ENCODE measurements at regions not wholly inside any gene's neighbourhood (a gene's known extent, or its start where the extent isn't known, plus 50 kb on each side); places are given as distances from the start of the nearest gene placed in this dataset.

- no peak for TF ChIP-seq EZH2 (IDR thresholded peaks at IDR 0.05; ENCODE audit: borderline replicate concordance)
- no peak for TF ChIP-seq EZH2phosphoT487 (IDR thresholded peaks at IDR 0.05; ENCODE audit: low read depth, severe bottlenecking, unreplicated experiment)
- TF ChIP-seq CTCF (IDR thresholded peaks at IDR 0.05; ENCODE audit: poor library complexity), result no peak
- Histone ChIP-seq H3K4me3 (no peak overlapping the region), H3K4me2 (no peak overlapping the region), H3K4me1 (ENCODE audit: insufficient read depth) (no peaks in the 10 kb centered on the region), H3K27me3 (no peaks in the 10 kb centered on the region), H3K79me2 (no peaks in the 10 kb centered on the region), H3K36me3 (replicated peaks; ENCODE audit: insufficient read depth, low read depth) (no peaks in the 10 kb centered on the region), H3K27ac (no peak overlapping the region), H4K20me1 (ENCODE audit: insufficient read depth, poor library complexity, severe bottlenecking) (no peaks in the 10 kb centered on the region), H3K9me2 (replicated peaks; ENCODE audit: insufficient read depth) (no peaks in the 10 kb centered on the region), H2AFZ (no peak overlapping the region), H3K9me3 (ENCODE audit: low read depth) (no peaks in the 10 kb centered on the region)
- WGBS (ENCODE audit: low lambda C conversion rate, missing lambda C conversion rate), result 81% methylated on average over 3 of the region's 3 CpGs
- DNase-seq (ENCODE audit: low spot score), result no peak
Observed at GRCh38 chr10:56505555-56505954, 144.5 kb upstream of the ZWINT start.

GRCh38 chr10:56496186-56496486 is 135.1 kb upstream of the ZWINT start:
- H3K9me2 ChIP-seq (replicated peaks; ENCODE audit: insufficient read depth), result no peaks in the 10 kb centered on the region
- no peaks in the 10 kb centered on the region for H3K36me3 ChIP-seq (replicated peaks; ENCODE audit: insufficient read depth, low read depth)
- TF ChIP-seq EZH2 (IDR thresholded peaks at IDR 0.05; ENCODE audit: borderline replicate concordance) (no peak), EZH2phosphoT487 (IDR thresholded peaks at IDR 0.05; ENCODE audit: low read depth, severe bottlenecking, unreplicated experiment) (no peak), CTCF (IDR thresholded peaks at IDR 0.05; ENCODE audit: poor library complexity) (no peak)
- no peaks in the 10 kb centered on the region for H4K20me1 ChIP-seq (ENCODE audit: insufficient read depth, poor library complexity, severe bottlenecking)
- WGBS (ENCODE audit: low lambda C conversion rate, missing lambda C conversion rate), result 88% methylated on average over 2 of the region's 2 CpGs
- no peaks in the 10 kb centered on the region for H3K4me1 ChIP-seq (ENCODE audit: insufficient read depth)
- no peaks in the 10 kb centered on the region for H3K9me3 ChIP-seq (ENCODE audit: low read depth)
- H3K27ac ChIP-seq, result no peak overlapping the region
- no peak overlapping the region for H3K4me3 ChIP-seq
- H2AFZ ChIP-seq, result no peak overlapping the region
- H3K27me3 ChIP-seq, result no peaks in the 10 kb centered on the region
- DNase-seq (ENCODE audit: low spot score), result no peak
- H3K79me2 ChIP-seq, result no peaks in the 10 kb centered on the region
- H3K4me2 ChIP-seq, result no peak overlapping the region

GRCh38 chr10:56487746-56488145 is 126.7 kb upstream of the ZWINT start:
- H3K27ac ChIP-seq, result no peak overlapping the region
- 88% methylated on average over 3 of the region's 3 CpGs for WGBS (ENCODE audit: low lambda C conversion rate, missing lambda C conversion rate)
- H3K4me1 ChIP-seq (ENCODE audit: insufficient read depth), result no peaks in the 10 kb centered on the region
- no peaks in the 10 kb centered on the region for H3K9me3 ChIP-seq (ENCODE audit: low read depth)
- H3K4me2 ChIP-seq, result no peak overlapping the region
- no peaks in the 10 kb centered on the region for H4K20me1 ChIP-seq (ENCODE audit: insufficient read depth, poor library complexity, severe bottlenecking)
- no peak for DNase-seq (ENCODE audit: low spot score)
- no peaks in the 10 kb centered on the region for H3K79me2 ChIP-seq
- H3K36me3 ChIP-seq (replicated peaks; ENCODE audit: insufficient read depth, low read depth), result no peaks in the 10 kb centered on the region
- H3K27me3 ChIP-seq, result no peaks in the 10 kb centered on the region
- no peak overlapping the region for H2AFZ ChIP-seq
- H3K4me3 ChIP-seq, result no peak overlapping the region
- TF ChIP-seq EZH2 (IDR thresholded peaks at IDR 0.05; ENCODE audit: borderline replicate concordance), result no peak
- TF ChIP-seq CTCF (IDR thresholded peaks at IDR 0.05; ENCODE audit: poor library complexity), result no peak
- TF ChIP-seq EZH2phosphoT487 (IDR thresholded peaks at IDR 0.05; ENCODE audit: low read depth, severe bottlenecking, unreplicated experiment), result no peak
- H3K9me2 ChIP-seq (replicated peaks; ENCODE audit: insufficient read depth), result no peaks in the 10 kb centered on the region

GRCh38 chr10:56481521-56482091 is 120.5 kb upstream of the ZWINT start:
- H3K9me3 ChIP-seq (ENCODE audit: low read depth), result no peaks in the 10 kb centered on the region
- no peaks in the 10 kb centered on the region for H3K9me2 ChIP-seq (replicated peaks; ENCODE audit: insufficient read depth)
- no peak for TF ChIP-seq EZH2phosphoT487 (IDR thresholded peaks at IDR 0.05; ENCODE audit: low read depth, severe bottlenecking, unreplicated experiment)
- TF ChIP-seq CTCF (IDR thresholded peaks at IDR 0.05; ENCODE audit: poor library complexity), result no peak
- no peak for TF ChIP-seq EZH2 (IDR thresholded peaks at IDR 0.05; ENCODE audit: borderline replicate concordance)
- H3K36me3 ChIP-seq (replicated peaks; ENCODE audit: insufficient read depth, low read depth), result no peaks in the 10 kb centered on the region
- no peak overlapping the region for H3K4me2 ChIP-seq
- WGBS (ENCODE audit: low lambda C conversion rate, missing lambda C conversion rate), result 81% methylated on average over 3 of the region's 3 CpGs
- DNase-seq (ENCODE audit: low spot score), result no peak
- no peak overlapping the region for H3K4me3 ChIP-seq
- no peaks in the 10 kb centered on the region for H3K27me3 ChIP-seq
- no peaks in the 10 kb centered on the region for H4K20me1 ChIP-seq (ENCODE audit: insufficient read depth, poor library complexity, severe bottlenecking)
- no peak overlapping the region for H2AFZ ChIP-seq
- no peaks in the 10 kb centered on the region for H3K4me1 ChIP-seq (ENCODE audit: insufficient read depth)
- no peak overlapping the region for H3K27ac ChIP-seq
- H3K79me2 ChIP-seq, result no peaks in the 10 kb centered on the region

All from hepatocyte (in vitro differentiated cells).